IPS DF 19.7 (cell line): ENCODE measurements at regions not wholly inside any gene's neighbourhood (a gene's known extent, or its start where the extent isn't known, plus 50 kb on each side); places are given as distances from the start of the nearest gene placed in this dataset.
"Not testable (repeated sequence)": the region's sequence is repeated elsewhere in the genome, so short reads cannot be mapped to it uniquely, and the experiment has no call there.

Experiments
- DNase-seq: peaks from one replicate; pipeline ENCODE4 v3.0.0-alpha.2; 2013; ENCODE audit warnings: low read depth, low spot score

- DNase-seq: no peak
These were observed 231.7 kb downstream of the SKIDA1 start for GRCh38 chr10:21293518-21294356.

- DNase-seq: no peak
These were observed 232.5 kb downstream of the SKIDA1 start for GRCh38 chr10:21292763-21293517.

GRCh38 chr10:21290499-21291160, 234.9 kb downstream of the SKIDA1 start:
- DNase-seq: no peak

- DNase-seq: no peak
These were observed 235.5 kb downstream of the SKIDA1 start for GRCh38 chr10:21289961-21290360.

GRCh38 chr10:21289271-21289670, 236.2 kb downstream of the SKIDA1 start:
- no peak for DNase-seq

GRCh38 chr10:21285742-21286331, 239.6 kb downstream of the SKIDA1 start:
- no peak for DNase-seq

- DNase-seq: no peak
These were observed 240.3 kb downstream of the SKIDA1 start for GRCh38 chr10:21285207-21285606.

GRCh38 chr10:21284301-21284700, 241.2 kb downstream of the SKIDA1 start:
- DNase-seq: no peak

- not testable (repeated sequence) for DNase-seq
These were observed 242.4 kb downstream of the SKIDA1 start for GRCh38 chr10:21283053-21283452.

- DNase-seq: peak; percentile 97
These were observed 243.6 kb downstream of the SKIDA1 start for GRCh38 chr10:21281765-21282484.

GRCh38 chr10:21280971-21281572, 244.4 kb downstream of the SKIDA1 start:
- no peak for DNase-seq

- DNase-seq: no peak
These were observed 245.4 kb downstream of the SKIDA1 start for GRCh38 chr10:21280037-21280436.

GRCh38 chr10:21279217-21279575, 246.3 kb downstream of the SKIDA1 start:
- no peak for DNase-seq

- peak; percentile 89 for DNase-seq
These were observed 246.8 kb downstream of the SKIDA1 start for GRCh38 chr10:21278491-21279216.

GRCh38 chr10:21273400-21273968, 252.0 kb downstream of the SKIDA1 start:
- DNase-seq: no peak

GRCh38 chr10:21272643-21273399, 252.7 kb downstream of the SKIDA1 start:
- DNase-seq: no peak

- no peak for DNase-seq
These were observed 254.5 kb downstream of the SKIDA1 start for GRCh38 chr10:21270976-21271375.

GRCh38 chr10:21269289-21269688, 256.2 kb downstream of the SKIDA1 start:
- DNase-seq: no peak

GRCh38 chr10:21265622-21266021, 259.9 kb downstream of the SKIDA1 start:
- DNase-seq: no peak
